ENCODE measurements at regions not wholly inside any gene's neighbourhood (a gene's known extent, or its start where the extent isn't known, plus 50 kb on each side); places are given as distances from the start of the nearest gene placed in this dataset.

DNA sequence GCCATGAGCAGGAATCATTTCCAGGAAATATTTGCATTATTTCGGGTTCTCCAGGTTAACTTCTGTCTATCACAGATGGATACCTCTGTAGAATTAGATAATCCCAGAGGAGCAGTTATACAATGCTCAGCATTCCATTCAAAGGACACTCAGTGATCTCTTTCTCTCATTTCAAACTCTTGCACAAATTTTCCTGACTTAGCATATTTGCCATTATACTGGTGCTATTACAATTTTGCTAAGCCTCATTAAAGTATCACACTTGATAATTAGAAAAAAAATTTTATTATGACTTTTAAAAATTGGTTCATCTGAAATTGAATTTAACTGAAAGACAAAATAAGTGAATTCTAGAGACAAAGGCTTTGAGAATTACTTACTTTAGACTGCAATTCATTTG lies 469.0 kb downstream of the EPHA3 start:
- no peak overlapping the region for H3K27ac Mint-ChIP-seq
- no peak overlapping the region for H3K4me3 Mint-ChIP-seq
- H3K9me3 ChIP-seq (ENCODE audit: control extremely low read depth in 1 of 3, control insufficient read depth in 2 of 3, insufficient read depth in 1 of 3, low read length in 2 of 3): peaks cover 0 to 6% (median 0%) of the 10 kb centered on the region in 3 donors
- ChIA-PET CTCF (no interaction called here), POLR2A (no interaction called here)
- H3K9me3 Mint-ChIP-seq (ENCODE audit: insufficient read depth): no peaks in the 10 kb centered on the region
- no peak overlapping the region for H3K4me3 ChIP-seq (ENCODE audit: control extremely low read depth in 1 of 5, extremely low read depth in 1 of 5, insufficient read depth in 1 of 5, low read depth in 2 of 5, low read length in 4 of 5)
- no peaks in the 10 kb centered on the region for H3K27me3 Mint-ChIP-seq
- no peaks in the 10 kb centered on the region for H3K4me1 ChIP-seq (ENCODE audit: control insufficient read depth in 2 of 2, insufficient read depth in 2 of 2, low read length in 2 of 2)
- no peak for DNase-seq
- no peak for ATAC-seq (ENCODE audit: low read depth)
- no peak overlapping the region for H3K27ac ChIP-seq (ENCODE audit: low read length in 2 of 2)
- no peaks in the 10 kb centered on the region for H3K79me2 ChIP-seq (ENCODE audit: control insufficient read depth, insufficient read depth, low read length)
- no peaks in the 10 kb centered on the region for H3K27me3 ChIP-seq (replicated peaks in 1 of 4; ENCODE audit: control extremely low read depth in 1 of 4, control insufficient read depth in 3 of 4, insufficient read depth in 4 of 4, low read length in 3 of 4)
- H3K9ac ChIP-seq (ENCODE audit: low read length): no peak overlapping the region
- no peak overlapping the region for H3K4me2 ChIP-seq (replicated peaks; ENCODE audit: low read depth, low read length, poor library complexity, severe bottlenecking)
- WGBS (ENCODE audit: insufficient coverage): 67% methylated on average over 1 of the region's 1 CpG
- TF ChIP-seq, protein P1, sequence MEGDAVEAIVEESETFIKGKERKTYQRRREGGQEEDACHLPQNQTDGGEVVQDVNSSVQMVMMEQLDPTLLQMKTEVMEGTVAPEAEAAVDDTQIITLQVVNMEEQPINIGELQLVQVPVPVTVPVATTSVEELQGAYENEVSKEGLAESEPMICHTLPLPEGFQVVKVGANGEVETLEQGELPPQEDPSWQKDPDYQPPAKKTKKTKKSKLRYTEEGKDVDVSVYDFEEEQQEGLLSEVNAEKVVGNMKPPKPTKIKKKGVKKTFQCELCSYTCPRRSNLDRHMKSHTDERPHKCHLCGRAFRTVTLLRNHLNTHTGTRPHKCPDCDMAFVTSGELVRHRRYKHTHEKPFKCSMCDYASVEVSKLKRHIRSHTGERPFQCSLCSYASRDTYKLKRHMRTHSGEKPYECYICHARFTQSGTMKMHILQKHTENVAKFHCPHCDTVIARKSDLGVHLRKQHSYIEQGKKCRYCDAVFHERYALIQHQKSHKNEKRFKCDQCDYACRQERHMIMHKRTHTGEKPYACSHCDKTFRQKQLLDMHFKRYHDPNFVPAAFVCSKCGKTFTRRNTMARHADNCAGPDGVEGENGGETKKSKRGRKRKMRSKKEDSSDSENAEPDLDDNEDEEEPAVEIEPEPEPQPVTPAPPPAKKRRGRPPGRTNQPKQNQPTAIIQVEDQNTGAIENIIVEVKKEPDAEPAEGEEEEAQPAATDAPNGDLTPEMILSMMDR (IDR thresholded peaks at IDR 0.05): no peak
- TF ChIP-seq EZH2 (IDR thresholded peaks at IDR 0.05; ENCODE audit: borderline replicate concordance, insufficient read depth, low read depth, low read length, poor library complexity, severe bottlenecking): no peak
- intact Hi-C loops (cut with micrococcal nuclease): no loop called here
- no peaks in the 10 kb centered on the region for H3K36me3 ChIP-seq (replicated peaks in 1 of 2; ENCODE audit: control extremely low read depth in 1 of 2, control insufficient read depth in 1 of 2, extremely low read depth in 1 of 2, insufficient read depth in 2 of 2, low read length in 1 of 2)
- no peaks in the 10 kb centered on the region for H4K20me1 ChIP-seq (ENCODE audit: control insufficient read depth, insufficient read depth, low read length, poor library complexity, severe bottlenecking)
- no peaks in the 10 kb centered on the region for H3K4me1 Mint-ChIP-seq
- no peak overlapping the region for H2AFZ ChIP-seq (ENCODE audit: insufficient read depth, low read depth, low read length, poor library complexity, severe bottlenecking)

DNA sequence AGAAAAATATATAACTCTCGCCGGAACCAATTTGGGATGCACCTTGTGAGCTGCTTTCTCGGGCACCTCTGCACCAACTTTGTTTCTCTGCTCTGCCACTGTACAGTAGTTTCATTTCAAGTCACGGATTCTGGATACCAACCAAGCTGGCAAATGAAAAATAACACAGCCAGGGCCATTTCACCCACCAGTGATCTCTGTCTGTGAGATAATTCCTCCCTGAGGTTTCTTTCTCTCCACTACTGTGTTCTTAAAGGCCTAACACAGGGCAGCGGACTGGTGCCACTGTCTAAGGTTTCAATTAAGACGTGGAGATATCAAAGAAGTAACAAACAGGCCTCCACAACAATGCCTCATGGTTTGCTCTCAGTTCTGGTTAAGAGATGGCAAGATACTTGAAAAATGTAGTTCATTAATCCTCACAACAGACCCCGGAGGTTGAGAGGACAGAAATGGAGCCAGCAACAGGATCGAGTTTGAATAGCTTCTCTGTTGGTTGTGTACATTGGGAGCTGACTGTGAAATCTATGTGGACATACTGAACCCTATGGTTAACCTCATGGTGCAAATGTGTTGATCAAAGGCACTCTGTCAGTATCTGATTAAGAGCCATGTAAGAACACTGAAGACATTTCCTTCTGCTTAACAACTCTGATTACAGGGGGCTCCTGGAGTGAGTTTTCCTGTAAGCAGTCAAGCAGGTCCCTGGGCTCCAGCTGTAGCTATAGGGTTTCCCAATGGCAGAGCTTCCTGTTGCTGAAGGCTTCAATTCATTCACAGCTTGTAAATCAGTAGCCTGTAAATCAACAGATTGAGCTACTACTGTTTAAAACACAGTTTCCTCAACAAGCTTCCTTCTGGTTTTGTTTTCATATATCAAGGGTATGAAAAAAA lies 470.5 kb downstream of the EPHA3 start:
- intact Hi-C loops (cut with micrococcal nuclease): no loop called here
- no peaks in the 10 kb centered on the region for H3K27me3 Mint-ChIP-seq
- Histone ChIP-seq H3K9ac (ENCODE audit: low read length) (no peak overlapping the region), H2AFZ (ENCODE audit: insufficient read depth, low read depth, low read length, poor library complexity, severe bottlenecking) (no peak overlapping the region), H3K79me2 (ENCODE audit: control insufficient read depth, insufficient read depth, low read length) (no peaks in the 10 kb centered on the region), H3K27me3 (replicated peaks in 1 of 4; ENCODE audit: control extremely low read depth in 1 of 4, control insufficient read depth in 3 of 4, insufficient read depth in 4 of 4, low read length in 3 of 4) (no peaks in the 10 kb centered on the region), H3K36me3 (replicated peaks in 1 of 2; ENCODE audit: control extremely low read depth in 1 of 2, control insufficient read depth in 1 of 2, extremely low read depth in 1 of 2, insufficient read depth in 2 of 2, low read length in 1 of 2) (no peaks in the 10 kb centered on the region), H3K27ac (ENCODE audit: low read length in 2 of 2) (no peak overlapping the region), H3K4me3 (ENCODE audit: control extremely low read depth in 1 of 5, extremely low read depth in 1 of 5, insufficient read depth in 1 of 5, low read depth in 2 of 5, low read length in 4 of 5) (no peak overlapping the region), H3K4me2 (replicated peaks; ENCODE audit: low read depth, low read length, poor library complexity, severe bottlenecking) (no peak overlapping the region), H3K9me3 (ENCODE audit: control extremely low read depth in 1 of 3, control insufficient read depth in 2 of 3, insufficient read depth in 1 of 3, low read length in 2 of 3) (no peaks in the 10 kb centered on the region), H3K4me1 (ENCODE audit: control insufficient read depth in 2 of 2, insufficient read depth in 2 of 2, low read length in 2 of 2) (no peaks in the 10 kb centered on the region), H4K20me1 (ENCODE audit: control insufficient read depth, insufficient read depth, low read length, poor library complexity, severe bottlenecking) (no peaks in the 10 kb centered on the region)
- 71% methylated on average over 6 of the region's 8 CpGs for WGBS (ENCODE audit: insufficient coverage)
- no peak overlapping the region for H3K4me3 Mint-ChIP-seq
- CTCF ChIA-PET: no interaction called here
- TF ChIP-seq, protein P1 (IDR thresholded peaks at IDR 0.05): no peak
- no peak for TF ChIP-seq EZH2 (IDR thresholded peaks at IDR 0.05; ENCODE audit: borderline replicate concordance, insufficient read depth, low read depth, low read length, poor library complexity, severe bottlenecking)
- H3K9me3 Mint-ChIP-seq (ENCODE audit: insufficient read depth): no peaks in the 10 kb centered on the region
- no peaks in the 10 kb centered on the region for H3K4me1 Mint-ChIP-seq
- no peak overlapping the region for H3K27ac Mint-ChIP-seq
- no peak for ATAC-seq (ENCODE audit: low read depth)
- POLR2A ChIA-PET: no interaction called here
- DNase-seq: no peak
